Stomach (tissue), 4 donors: ENCODE measurements at regions not wholly inside any gene's neighbourhood (a gene's known extent, or its start where the extent isn't known, plus 50 kb on each side); places are given as distances from the start of the nearest gene placed in this dataset.

Experiments
- POLR2A ChIP-seq, 4 donors: fragments of 450-650 bp; IDR thresholded peaks; one replicate each; pipeline ENCODE4 v1.6.1; 2016; ENCODE audit warnings: antibody characterized with exemption in 4 of 4, control low read depth in 2 of 4, mild to moderate bottlenecking in 1 of 4, moderate library complexity in 1 of 4
- TF ChIP-seq, protein P1 (sequence below), 7 experiments: fragments of 450-650 bp in 4 of 7; fragments of 200-600 bp in 3 of 7; sonication (generic) in 3 of 7; IDR thresholded peaks; one replicate each; pipeline ENCODE4 v1.5.1; 2016 to 2019; ENCODE audit warnings: antibody characterized with exemption in 7 of 7, control low read depth in 2 of 7, mild to moderate bottlenecking in 1 of 7

DNA sequence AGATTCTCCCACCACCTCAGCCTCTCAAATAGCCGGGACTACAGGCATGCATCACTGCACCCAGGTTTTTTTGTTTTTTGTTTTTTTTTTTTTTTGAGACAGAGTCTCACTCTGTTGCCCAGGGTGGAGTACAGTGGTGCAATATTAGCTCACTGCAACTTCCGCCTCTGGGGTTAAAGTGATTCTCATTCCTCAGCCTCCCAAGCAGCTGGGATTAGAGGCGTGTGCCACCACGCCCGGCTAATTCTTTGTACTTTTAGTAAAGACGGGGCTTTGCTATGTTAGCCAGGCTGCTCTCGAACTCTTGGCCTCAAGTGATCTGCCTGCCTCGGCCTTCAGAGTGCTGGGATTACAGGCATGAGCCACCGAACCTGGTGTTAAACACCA is 107.5 kb upstream of the KIF5B start:
- TF ChIP-seq, protein P1, sequence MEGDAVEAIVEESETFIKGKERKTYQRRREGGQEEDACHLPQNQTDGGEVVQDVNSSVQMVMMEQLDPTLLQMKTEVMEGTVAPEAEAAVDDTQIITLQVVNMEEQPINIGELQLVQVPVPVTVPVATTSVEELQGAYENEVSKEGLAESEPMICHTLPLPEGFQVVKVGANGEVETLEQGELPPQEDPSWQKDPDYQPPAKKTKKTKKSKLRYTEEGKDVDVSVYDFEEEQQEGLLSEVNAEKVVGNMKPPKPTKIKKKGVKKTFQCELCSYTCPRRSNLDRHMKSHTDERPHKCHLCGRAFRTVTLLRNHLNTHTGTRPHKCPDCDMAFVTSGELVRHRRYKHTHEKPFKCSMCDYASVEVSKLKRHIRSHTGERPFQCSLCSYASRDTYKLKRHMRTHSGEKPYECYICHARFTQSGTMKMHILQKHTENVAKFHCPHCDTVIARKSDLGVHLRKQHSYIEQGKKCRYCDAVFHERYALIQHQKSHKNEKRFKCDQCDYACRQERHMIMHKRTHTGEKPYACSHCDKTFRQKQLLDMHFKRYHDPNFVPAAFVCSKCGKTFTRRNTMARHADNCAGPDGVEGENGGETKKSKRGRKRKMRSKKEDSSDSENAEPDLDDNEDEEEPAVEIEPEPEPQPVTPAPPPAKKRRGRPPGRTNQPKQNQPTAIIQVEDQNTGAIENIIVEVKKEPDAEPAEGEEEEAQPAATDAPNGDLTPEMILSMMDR (IDR thresholded peaks at IDR 0.05): no peak
- no peak for TF ChIP-seq POLR2A (IDR thresholded peaks at IDR 0.05)
